Karpas-422 (cell line): ENCODE measurements at regions not wholly inside any gene's neighbourhood (a gene's known extent, or its start where the extent isn't known, plus 50 kb on each side); places are given as distances from the start of the nearest gene placed in this dataset.
A peak's percentile ranks its signal among the peaks of the same experiment; 100 is the strongest.
"Not testable (repeated sequence)": the region's sequence is repeated elsewhere in the genome, so short reads cannot be mapped to it uniquely, and the experiment has no call there.

ENCODE experiments used
- DNase-seq: peaks from one replicate; pipeline ENCODE4 v3.0.0-alpha.2; 2015
- H2AFZ ChIP-seq: fragments of 200-600 bp; sonication (generic); 2 replicates; pipeline ENCODE4 v1.6.1; 2014; ENCODE audit warnings: antibody characterized with exemption, low read length, mixed read lengths
- H3K27ac ChIP-seq: fragments of 200-600 bp; sonication (generic); 2 replicates; pipeline ENCODE4 v1.5.1; 2014; ENCODE audit warnings: mild to moderate bottlenecking, low read length, moderate library complexity
- H3K27me3 ChIP-seq: fragments of 200-600 bp; sonication (generic); 2 replicates; pipeline ENCODE4 v1.6.1; 2014; ENCODE audit warnings: low read length, mixed read lengths
- H3K36me3 ChIP-seq: fragments of 200-600 bp; sonication (generic); 2 replicates; pipeline ENCODE4 v1.6.1; 2014; ENCODE audit warnings: low read length, mixed read lengths; ENCODE audit not compliant: insufficient read depth
- H3K4me1 ChIP-seq: fragments of 200-600 bp; sonication (generic); 2 replicates; pipeline ENCODE4 v1.6.1; 2014; ENCODE audit warnings: mild to moderate bottlenecking, low read length, mixed read lengths
- H3K4me2 ChIP-seq: fragments of 200-600 bp; sonication (generic); 2 replicates; pipeline ENCODE4 v1.6.1; 2014; ENCODE audit warnings: low read length, low read depth, mild to moderate bottlenecking; ENCODE audit not compliant: poor library complexity, severe bottlenecking
- H3K4me3 ChIP-seq: fragments of 200-600 bp; sonication (generic); 2 replicates; pipeline ENCODE4 v1.5.1; 2014; ENCODE audit warnings: mild to moderate bottlenecking, antibody characterized with exemption, low read length, mixed read lengths
- H3K79me2 ChIP-seq: fragments of 200-600 bp; sonication (generic); 2 replicates; pipeline ENCODE4 v1.6.1; 2014; ENCODE audit warnings: mild to moderate bottlenecking, low read length, mixed read lengths
- H3K9ac ChIP-seq: fragments of 200-600 bp; sonication (generic); 2 replicates; pipeline ENCODE4 v1.6.0; 2014; ENCODE audit warnings: low read length
- H3K9me2 ChIP-seq: fragments of 200-600 bp; sonication (generic), shearing (Covaris generic); replicated peaks from 2 replicates; pipeline ENCODE4 v1.6.0; 2014; ENCODE audit warnings: mild to moderate bottlenecking, low read length, moderate library complexity; ENCODE audit not compliant: insufficient read depth
- H3K9me3 ChIP-seq: fragments of 300-700, 200-600 bp; sonication (generic); 2 replicates; pipeline ENCODE4 v1.6.1; 2014; ENCODE audit warnings: low read length, mixed read lengths
- H4K20me1 ChIP-seq: fragments of 200-600 bp; sonication (generic); 2 replicates; pipeline ENCODE4 v1.6.1; 2014; ENCODE audit warnings: mild to moderate bottlenecking, antibody characterized with exemption, low read length, low read depth; ENCODE audit not compliant: insufficient read depth

DNA sequence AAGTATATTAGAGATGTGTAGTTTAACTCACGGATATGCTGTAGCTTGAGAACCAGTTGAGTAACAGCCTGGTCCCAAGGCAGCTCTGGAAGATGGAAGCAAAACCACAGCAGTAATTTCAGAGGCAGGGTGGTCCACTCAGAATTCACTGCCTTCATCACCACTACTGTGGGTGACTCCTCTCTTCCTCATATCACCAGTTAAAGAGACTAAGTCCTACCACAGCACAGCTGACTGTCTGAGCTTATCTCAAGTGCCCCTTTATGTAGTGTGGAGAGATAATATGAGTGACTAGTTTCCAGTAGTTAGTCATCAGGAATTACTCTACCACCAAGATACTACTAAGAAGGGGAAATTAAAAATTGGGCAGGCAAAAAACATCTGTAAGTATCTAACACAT lies 1571.2 kb upstream of the C9orf72 start:
- 0 out of 2 replicates have a peak overlapping the region, but pooled peaks have one; percentile 36 for H2AFZ ChIP-seq
- no peak overlapping the region for H3K9ac ChIP-seq
- peaks cover 4% of the 10 kb centered on the region for H3K9me3 ChIP-seq
- H3K4me3 ChIP-seq, result no peak overlapping the region
- H3K4me2 ChIP-seq, result no peak overlapping the region
- H3K9me2 ChIP-seq, result no peaks in the 10 kb centered on the region; the same call in 1 of the 2 replicates
- H3K36me3 ChIP-seq, result no peaks in the 10 kb centered on the region
- H4K20me1 ChIP-seq, result no peaks in the 10 kb centered on the region
- no peak overlapping the region for H3K27ac ChIP-seq
- no peaks in the 10 kb centered on the region for H3K79me2 ChIP-seq
- DNase-seq, result no peak
- no peaks in the 10 kb centered on the region for H3K27me3 ChIP-seq
- H3K4me1 ChIP-seq, result no peaks in the 10 kb centered on the region

DNA sequence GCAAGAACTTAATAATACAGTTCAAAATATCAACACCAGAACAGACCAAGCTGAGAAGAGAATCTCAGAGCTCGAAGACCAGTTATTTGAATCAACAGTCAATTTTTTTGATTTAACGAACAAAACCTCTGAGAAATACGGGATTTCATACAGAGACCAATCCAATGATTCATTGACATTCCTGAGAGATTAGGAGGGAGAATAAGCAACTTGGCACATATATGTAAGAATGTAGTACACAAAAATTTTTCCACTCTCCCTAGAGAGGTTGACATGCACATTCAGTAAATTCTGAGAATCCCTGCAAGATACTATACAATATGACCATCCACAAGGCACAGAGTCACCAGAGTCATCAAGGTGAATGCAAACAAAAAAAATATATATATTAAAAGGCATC lies 1577.3 kb upstream of the C9orf72 start:
- Histone ChIP-seq H4K20me1 (no peaks in the 10 kb centered on the region), H3K27ac (no peak overlapping the region), H3K9me3 (peaks cover 6% of the 10 kb centered on the region; the same call in 1 of the 2 replicates), H3K79me2 (no peaks in the 10 kb centered on the region), H3K36me3 (no peaks in the 10 kb centered on the region), H3K4me2 (no peak overlapping the region), H3K4me1 (no peaks in the 10 kb centered on the region), H3K9ac (no peak overlapping the region), H2AFZ (no peak overlapping the region), H3K9me2 (no peaks in the 10 kb centered on the region; the same call in 1 of the 2 replicates), H3K27me3 (no peaks in the 10 kb centered on the region), H3K4me3 (no peak overlapping the region)
- DNase-seq, result no peak

DNA sequence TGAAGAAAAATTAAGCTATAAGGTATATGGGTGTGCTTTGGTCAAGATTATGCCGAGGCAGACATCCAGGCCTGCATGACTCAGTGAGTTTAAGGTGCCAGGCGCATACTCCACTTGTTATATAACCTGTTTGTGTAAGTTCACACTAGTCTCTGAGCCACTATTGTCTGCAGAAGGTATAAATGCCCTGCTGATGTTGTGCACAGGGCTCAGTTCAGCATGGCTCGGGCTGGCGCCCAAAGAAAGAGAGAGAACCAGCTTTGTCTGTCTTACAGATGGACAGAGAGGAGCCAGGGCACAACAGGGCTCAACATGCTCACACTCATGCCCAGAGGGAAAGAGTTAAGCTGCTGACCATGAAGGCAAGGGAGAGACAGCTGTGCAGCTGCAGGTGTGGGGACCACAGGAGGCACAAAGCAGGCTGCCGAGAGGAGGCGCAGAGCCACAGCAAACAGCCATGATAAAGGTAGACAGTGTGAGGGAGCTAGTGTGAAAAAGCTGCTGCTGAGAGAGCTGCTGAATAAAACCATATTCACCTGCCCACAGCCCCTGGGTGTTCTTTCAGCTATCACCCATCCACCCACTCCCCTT lies 1587.6 kb upstream of the C9orf72 start:
- Histone ChIP-seq H3K27ac (no peak overlapping the region), H3K4me2 (no peak overlapping the region), H3K9ac (no peak overlapping the region), H3K79me2 (no peaks in the 10 kb centered on the region), H3K4me3 (no peak overlapping the region), H3K9me2 (no peaks in the 10 kb centered on the region), H3K36me3 (no peaks in the 10 kb centered on the region), H3K27me3 (no peaks in the 10 kb centered on the region), H4K20me1 (no peaks in the 10 kb centered on the region), H3K4me1 (no peaks in the 10 kb centered on the region), H3K9me3 (peaks cover 3% of the 10 kb centered on the region; the same call in 1 of the 2 replicates), H2AFZ (no peak overlapping the region)
- DNase-seq, result no peak

DNA sequence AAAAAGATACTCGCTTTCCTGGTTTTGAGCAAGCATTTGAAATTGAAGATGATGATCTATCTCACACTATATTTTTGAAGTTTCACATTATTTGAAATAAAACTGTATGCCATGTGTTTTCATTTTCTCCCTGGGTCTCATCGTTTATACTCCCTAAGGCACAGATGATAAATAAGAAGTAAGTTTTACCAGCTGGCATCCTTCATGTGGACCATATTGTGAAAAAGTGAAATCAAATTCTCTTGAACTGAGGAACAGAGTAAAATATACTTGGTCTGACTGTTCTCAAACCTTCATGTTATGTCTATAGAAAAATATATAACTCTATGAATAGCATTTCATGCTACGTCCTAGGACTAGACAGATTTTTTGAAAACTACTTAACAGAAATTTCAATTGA lies 1600.9 kb upstream of the C9orf72 start:
- H3K9me2 ChIP-seq, result no peaks in the 10 kb centered on the region; the same call in 1 of the 2 replicates
- no peaks in the 10 kb centered on the region for H3K79me2 ChIP-seq
- no peaks in the 10 kb centered on the region for H3K27me3 ChIP-seq
- no peak overlapping the region for H2AFZ ChIP-seq
- no peak overlapping the region for H3K9ac ChIP-seq
- H3K9me3 ChIP-seq, result 0 out of 2 replicates have a peak, but pooled peaks cover 6% of the 10 kb centered on the region
- H3K4me3 ChIP-seq, result no peak overlapping the region
- no peaks in the 10 kb centered on the region; the same call in 1 of the 2 replicates for H3K4me1 ChIP-seq
- H3K27ac ChIP-seq, result no peak overlapping the region
- H3K36me3 ChIP-seq, result no peaks in the 10 kb centered on the region
- DNase-seq, result no peak
- no peak overlapping the region for H3K4me2 ChIP-seq
- no peaks in the 10 kb centered on the region for H4K20me1 ChIP-seq

DNA sequence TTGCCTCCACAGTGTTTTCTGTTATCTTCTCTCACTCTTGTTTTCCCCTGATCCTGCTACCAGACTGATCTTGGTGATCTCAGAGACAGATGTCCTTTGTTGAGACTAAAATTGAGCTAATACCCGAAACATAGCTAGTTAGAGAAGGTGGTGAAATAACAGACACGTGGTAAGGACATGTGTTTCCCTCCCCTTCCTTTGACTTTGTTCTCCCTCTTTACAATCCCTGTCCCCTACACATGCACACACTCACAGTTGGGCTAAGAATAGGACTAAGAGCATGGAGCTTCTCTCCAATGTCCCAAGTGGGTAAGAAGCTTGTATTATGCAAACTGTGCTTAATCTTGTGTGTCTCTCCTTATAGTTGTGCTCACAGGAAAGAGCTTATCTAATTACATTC lies 1603.0 kb upstream of the C9orf72 start:
- no peaks in the 10 kb centered on the region for H4K20me1 ChIP-seq
- no peak overlapping the region for H3K9ac ChIP-seq
- H3K27ac ChIP-seq, result no peak overlapping the region
- no peak overlapping the region for H2AFZ ChIP-seq
- H3K27me3 ChIP-seq, result no peaks in the 10 kb centered on the region
- H3K4me3 ChIP-seq, result no peak overlapping the region
- no peaks in the 10 kb centered on the region for H3K79me2 ChIP-seq
- H3K36me3 ChIP-seq, result no peaks in the 10 kb centered on the region
- H3K4me2 ChIP-seq, result no peak overlapping the region
- 0 out of 2 replicates have a peak, but pooled peaks cover 3% of the 10 kb centered on the region for H3K9me3 ChIP-seq
- DNase-seq, result no peak
- no peaks in the 10 kb centered on the region; the same call in 1 of the 2 replicates for H3K4me1 ChIP-seq
- H3K9me2 ChIP-seq, result no peaks in the 10 kb centered on the region; the same call in 1 of the 2 replicates

DNA sequence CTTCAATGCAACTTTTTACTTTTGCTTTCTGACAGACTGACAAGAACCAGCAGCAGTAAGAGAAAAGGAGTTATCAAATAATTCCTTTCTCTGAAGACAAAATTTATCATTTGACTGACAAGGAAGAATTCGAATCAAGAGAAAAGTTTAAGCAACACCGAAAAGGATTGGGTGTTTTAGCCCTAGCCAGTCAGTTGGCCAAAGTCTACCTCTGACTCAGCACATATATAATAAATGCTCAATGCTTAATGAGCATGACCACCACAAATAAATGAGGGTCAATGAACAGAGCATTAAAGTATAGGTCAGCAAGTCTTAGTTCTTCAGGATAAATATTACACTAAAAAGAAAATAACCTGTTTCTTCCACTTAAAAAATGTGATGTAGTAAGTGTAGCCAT lies 1603.5 kb upstream of the C9orf72 start:
- H3K9me2 ChIP-seq, result no peaks in the 10 kb centered on the region; the same call in 1 of the 2 replicates
- H4K20me1 ChIP-seq, result no peaks in the 10 kb centered on the region
- no peaks in the 10 kb centered on the region for H3K36me3 ChIP-seq
- no peaks in the 10 kb centered on the region for H3K79me2 ChIP-seq
- no peak overlapping the region for H3K4me3 ChIP-seq
- no peak for DNase-seq
- no peaks in the 10 kb centered on the region; the same call in 1 of the 2 replicates for H3K4me1 ChIP-seq
- no peak overlapping the region for H2AFZ ChIP-seq
- H3K27ac ChIP-seq, result no peak overlapping the region
- no peak overlapping the region for H3K9ac ChIP-seq
- H3K9me3 ChIP-seq, result 0 out of 2 replicates have a peak, but pooled peaks cover 4% of the 10 kb centered on the region
- H3K4me2 ChIP-seq, result no peak overlapping the region
- H3K27me3 ChIP-seq, result no peaks in the 10 kb centered on the region

DNA sequence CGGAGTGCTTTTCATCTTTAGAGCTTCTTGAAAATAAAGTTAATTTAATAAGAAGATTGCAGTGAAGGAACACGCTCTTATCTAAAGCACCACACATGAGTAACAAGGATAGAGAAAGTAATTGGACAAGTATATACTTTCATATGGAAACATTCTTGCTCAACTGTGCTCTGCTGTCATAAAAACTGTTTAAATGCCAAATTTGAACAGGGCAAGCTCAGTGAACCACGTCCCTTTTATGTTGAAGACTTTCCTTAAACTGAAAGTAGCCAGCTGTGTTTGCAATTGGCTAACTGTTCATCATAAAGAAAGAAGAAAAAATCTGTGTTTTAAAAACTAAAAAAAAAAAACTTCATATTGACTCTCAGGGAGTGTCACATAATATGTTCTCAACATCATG lies 1610.7 kb upstream of the C9orf72 start:
- peaks cover 7% of the 10 kb centered on the region; the same call in 1 of the 2 replicates for H3K9me3 ChIP-seq

DNA sequence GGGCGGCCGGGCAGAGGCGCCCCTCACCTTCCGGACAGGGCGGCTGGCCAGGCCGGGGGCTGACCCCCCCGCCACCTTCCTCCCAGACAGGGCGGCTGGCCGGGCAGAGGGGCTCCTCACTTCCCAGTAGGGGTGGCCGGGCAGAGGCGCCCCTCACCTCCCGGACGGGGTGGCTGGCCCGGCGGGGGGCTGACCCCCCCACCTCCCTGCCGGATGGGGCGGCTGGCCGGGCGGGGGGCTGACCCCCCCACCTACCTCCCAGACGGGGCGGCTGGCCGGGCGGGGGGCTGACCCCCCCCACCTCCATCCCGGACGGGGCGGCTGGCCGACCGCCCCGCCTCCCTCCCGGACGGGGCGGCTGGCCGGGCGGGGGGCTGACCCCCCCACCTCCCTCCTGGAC lies 1615.5 kb upstream of the C9orf72 start:
- H3K79me2 ChIP-seq, H3K9me2 ChIP-seq, H3K27ac ChIP-seq, H3K27me3 ChIP-seq, H3K4me2 ChIP-seq, H4K20me1 ChIP-seq, H2AFZ ChIP-seq, H3K9ac ChIP-seq, H3K36me3 ChIP-seq, H3K9me3 ChIP-seq, H3K4me3 ChIP-seq, H3K4me1 ChIP-seq, DNase-seq: not testable (repeated sequence)

More for the DNA sequence above, 1610.7 kb upstream of the C9orf72 start:
- Histone ChIP-seq H3K9me2 (no peaks in the 10 kb centered on the region), H3K27ac (no peak overlapping the region), H3K9ac (no peak overlapping the region), H3K36me3 (no peaks in the 10 kb centered on the region), H3K79me2 (no peaks in the 10 kb centered on the region), H3K27me3 (no peaks in the 10 kb centered on the region), H4K20me1 (no peaks in the 10 kb centered on the region), H2AFZ (no peak overlapping the region), H3K4me2 (no peak overlapping the region), H3K4me3 (no peak overlapping the region), H3K4me1 (no peaks in the 10 kb centered on the region)
- DNase-seq, result no peak
